ENCODE measurements at regions not wholly inside any gene's neighbourhood (a gene's known extent, or its start where the extent isn't known, plus 50 kb on each side); places are given as distances from the start of the nearest gene placed in this dataset.
"Not testable (repeated sequence)": the region's sequence is repeated elsewhere in the genome, so short reads cannot be mapped to it uniquely, and the experiment has no call there.

DNA sequence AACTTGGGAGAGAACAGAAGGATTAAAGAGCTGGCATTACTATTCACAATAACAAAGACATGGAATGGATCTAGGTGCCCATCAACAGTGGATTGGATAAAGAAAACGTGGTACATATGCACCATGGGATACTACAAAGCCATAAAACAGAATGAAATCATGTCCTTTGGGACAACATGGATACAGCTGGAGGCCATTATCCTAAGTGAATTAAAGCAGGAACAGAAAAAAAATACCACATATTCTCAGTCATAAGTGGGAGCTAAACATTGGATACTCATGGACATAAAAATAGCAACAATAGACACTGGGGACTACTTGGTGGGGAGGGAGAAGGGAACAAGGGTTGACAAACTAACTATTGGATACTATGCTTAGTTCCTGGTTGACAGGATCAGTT is 133.2 kb upstream of the ITGB1 start:
- Mint-ChIP-seq H3K27me3 (no peaks in the 10 kb centered on the region), H3K27ac (no peak overlapping the region), H3K36me3 (peaks cover 10% of the 10 kb centered on the region), H3K9me3 (peaks cover 11% of the 10 kb centered on the region), H3K4me1 (peaks cover 14% of the 10 kb centered on the region), H3K4me3 (no peak overlapping the region)
- DNase-seq = no peak

DNA sequence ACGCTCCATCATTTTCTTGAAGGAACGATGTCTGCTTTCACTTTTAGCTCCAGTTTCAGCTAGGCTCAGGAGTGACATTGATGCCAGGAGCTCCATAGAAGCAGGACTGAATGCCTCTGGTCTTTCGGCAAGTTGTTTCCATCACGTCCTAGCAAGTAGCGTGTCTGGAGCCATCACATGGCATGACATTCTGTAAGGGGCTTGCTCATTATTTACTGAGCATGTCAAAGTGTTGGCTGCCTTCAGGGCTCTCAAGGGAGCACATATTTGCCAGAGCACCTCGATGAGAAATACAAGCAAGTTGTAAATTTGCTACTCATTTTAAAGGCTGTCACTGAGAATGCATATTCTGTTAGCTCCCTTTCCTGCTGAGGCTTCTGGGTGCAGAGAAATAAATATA is 131.0 kb upstream of the ITGB1 start:
- DNase-seq = no peak
- Mint-ChIP-seq H3K27me3 (no peaks in the 10 kb centered on the region), H3K9me3 (peaks cover 4% of the 10 kb centered on the region), H3K4me1 (peaks cover 14% of the 10 kb centered on the region), H3K27ac (no peak overlapping the region), H3K36me3 (peaks cover 5% of the 10 kb centered on the region), H3K4me3 (no peak overlapping the region)

DNA sequence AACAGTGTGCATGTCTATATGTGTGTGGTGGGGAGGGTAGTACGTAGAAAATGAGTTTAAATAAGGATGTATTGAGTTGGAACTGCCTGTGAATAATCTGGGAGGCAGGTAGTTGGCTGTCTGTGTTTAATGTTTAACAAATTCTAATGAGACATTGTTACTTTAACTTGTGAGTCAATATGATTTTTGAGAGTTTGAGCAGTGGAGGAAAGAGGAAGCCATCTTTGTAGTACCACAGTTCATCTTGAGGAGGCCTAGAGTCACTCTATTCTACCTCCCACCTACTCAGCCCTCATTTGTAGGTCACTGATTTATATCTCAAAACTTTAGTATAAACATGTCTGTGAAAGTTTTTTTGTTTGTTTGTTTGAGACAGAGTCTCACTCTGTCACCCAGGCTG is 129.9 kb upstream of the ITGB1 start:
- peaks cover 14% of the 10 kb centered on the region for H3K4me1 Mint-ChIP-seq
- no peak for DNase-seq
- no peak overlapping the region for H3K27ac Mint-ChIP-seq
- peaks cover 5% of the 10 kb centered on the region for H3K36me3 Mint-ChIP-seq
- no peaks in the 10 kb centered on the region for H3K27me3 Mint-ChIP-seq
- no peak overlapping the region for H3K4me3 Mint-ChIP-seq
- H3K9me3 Mint-ChIP-seq = peaks cover 4% of the 10 kb centered on the region

DNA sequence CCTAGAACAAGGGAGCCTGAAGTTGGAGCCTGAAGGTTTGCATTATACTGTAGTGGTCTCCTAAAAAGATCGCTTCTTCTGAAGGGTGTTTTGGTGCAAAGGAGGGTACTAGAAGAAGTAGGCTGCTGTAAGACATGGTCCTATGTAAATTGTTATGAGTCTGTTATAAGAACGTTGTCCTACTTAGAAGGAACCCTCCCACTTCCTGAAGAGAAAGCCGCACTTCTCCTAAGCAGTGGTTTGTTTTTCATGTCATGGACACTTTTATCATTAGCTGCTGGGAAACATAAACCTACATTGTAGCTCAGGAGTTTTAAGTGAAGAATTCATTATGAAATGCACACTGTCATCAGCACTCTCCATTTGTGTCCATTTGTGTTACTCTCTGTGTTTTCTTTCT is 129.1 kb upstream of the ITGB1 start:
- H3K36me3 Mint-ChIP-seq = peaks cover 5% of the 10 kb centered on the region
- no peak overlapping the region for H3K4me3 Mint-ChIP-seq
- no peak overlapping the region for H3K27ac Mint-ChIP-seq
- peaks cover 10% of the 10 kb centered on the region for H3K4me1 Mint-ChIP-seq
- H3K27me3 Mint-ChIP-seq = no peaks in the 10 kb centered on the region
- H3K9me3 Mint-ChIP-seq = peaks cover 4% of the 10 kb centered on the region
- DNase-seq = no peak

DNA sequence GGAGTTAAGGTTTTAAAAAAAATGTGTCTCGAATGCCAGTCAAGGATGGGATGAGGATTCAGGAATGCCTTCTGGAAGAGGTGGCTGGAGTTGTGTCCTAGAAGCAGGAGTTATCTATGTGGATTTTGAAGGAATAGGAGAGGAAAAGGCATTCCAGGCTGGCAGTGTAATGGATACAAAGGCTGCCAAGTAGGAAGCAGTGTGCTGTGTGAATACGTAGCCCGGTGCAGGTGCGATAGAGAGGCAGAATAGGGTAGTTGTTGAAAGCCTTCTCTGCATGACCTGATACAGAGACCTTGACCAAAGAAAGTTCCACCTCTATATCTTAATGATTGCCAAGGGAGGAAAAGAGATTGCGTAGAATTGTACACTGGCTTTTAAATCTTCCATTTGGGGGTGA is 128.1 kb upstream of the ITGB1 start:
- no peak for DNase-seq
- Mint-ChIP-seq H3K27ac (no peak overlapping the region), H3K4me3 (no peak overlapping the region), H3K27me3 (peaks cover 3% of the 10 kb centered on the region), H3K36me3 (peaks cover 5% of the 10 kb centered on the region), H3K4me1 (peaks cover 10% of the 10 kb centered on the region), H3K9me3 (peaks cover 4% of the 10 kb centered on the region)

DNA sequence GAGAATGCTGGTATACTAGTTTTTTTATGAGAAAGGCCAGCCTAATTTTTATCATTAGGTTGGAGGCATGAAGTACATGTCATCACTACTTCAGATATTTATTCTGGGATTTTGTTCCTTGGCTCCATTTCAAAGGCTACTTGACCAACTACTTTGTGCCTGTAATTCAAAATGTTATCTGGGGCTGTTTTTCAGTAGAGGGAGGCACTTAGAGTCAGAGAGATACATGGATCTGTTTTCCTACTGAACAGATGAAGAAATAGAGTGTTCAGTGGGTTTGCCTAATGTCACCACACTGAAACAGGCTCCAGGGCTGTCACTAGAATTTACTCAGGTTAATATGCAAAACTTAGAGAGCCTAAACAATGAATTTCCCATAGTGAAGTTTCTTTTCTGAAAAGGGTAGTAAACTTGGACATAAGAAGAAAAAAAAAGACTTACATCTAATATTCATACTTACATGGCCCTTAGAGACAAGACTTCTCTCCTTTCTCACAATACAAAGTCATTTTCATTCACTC is 127.3 kb upstream of the ITGB1 start:
- H3K9me3 Mint-ChIP-seq = peaks cover 4% of the 10 kb centered on the region
- DNase-seq = no peak
- no peak overlapping the region for H3K27ac Mint-ChIP-seq
- peaks cover 5% of the 10 kb centered on the region for H3K36me3 Mint-ChIP-seq
- peaks cover 10% of the 10 kb centered on the region for H3K4me1 Mint-ChIP-seq
- H3K4me3 Mint-ChIP-seq = no peak overlapping the region
- H3K27me3 Mint-ChIP-seq = peaks cover 4% of the 10 kb centered on the region

DNA sequence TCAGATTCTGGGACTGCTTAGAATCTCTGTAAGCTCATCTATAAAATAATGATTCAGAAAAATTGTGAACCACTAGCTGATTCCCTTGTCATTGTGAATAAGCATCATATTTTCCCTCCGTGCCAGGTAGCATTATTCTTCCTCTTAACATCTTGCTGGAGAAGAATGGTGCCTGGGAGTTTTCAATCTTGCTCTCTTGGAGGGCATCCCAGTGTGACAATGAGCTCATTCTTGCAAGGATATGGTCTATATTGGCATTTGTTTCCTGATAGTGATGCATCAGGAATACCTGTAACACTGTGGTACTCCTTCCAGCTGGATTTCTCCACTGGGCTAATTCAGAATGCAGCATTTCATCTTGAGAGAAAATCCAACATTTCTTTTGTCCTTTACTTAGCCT is 126.4 kb upstream of the ITGB1 start:
- H3K4me3 Mint-ChIP-seq = no peak overlapping the region
- no peak overlapping the region for H3K27ac Mint-ChIP-seq
- peaks cover 4% of the 10 kb centered on the region for H3K9me3 Mint-ChIP-seq
- peaks cover 10% of the 10 kb centered on the region for H3K4me1 Mint-ChIP-seq
- peaks cover 4% of the 10 kb centered on the region for H3K27me3 Mint-ChIP-seq
- no peak for DNase-seq
- H3K36me3 Mint-ChIP-seq = peaks cover 5% of the 10 kb centered on the region

DNA sequence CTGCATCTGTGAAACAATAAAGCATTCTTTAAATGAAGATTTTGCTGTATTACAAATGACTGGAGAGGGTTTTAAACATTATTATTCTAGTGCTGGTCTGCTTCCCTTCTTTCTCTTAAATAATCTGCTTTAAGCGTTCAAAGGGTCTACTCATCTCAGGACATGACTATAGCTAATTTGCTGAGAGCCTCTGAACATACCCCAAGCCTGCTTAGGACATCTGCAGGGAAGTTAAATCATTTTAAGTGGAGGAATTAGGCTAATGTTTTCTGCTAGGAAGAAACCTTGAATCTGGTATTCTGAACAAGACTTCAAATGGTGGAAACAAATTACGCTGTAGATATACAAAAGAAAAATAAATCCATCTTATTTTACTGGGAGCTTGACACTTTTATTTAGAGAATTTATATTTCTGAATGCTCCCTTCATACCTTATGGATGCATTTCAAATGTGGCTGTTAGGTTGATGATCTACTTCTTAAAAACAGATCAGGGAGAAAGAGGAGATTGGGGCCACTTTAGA is 124.4 kb upstream of the ITGB1 start:
- Mint-ChIP-seq H3K4me1 (peaks cover 7% of the 10 kb centered on the region), H3K27me3 (peaks cover 4% of the 10 kb centered on the region), H3K9me3 (no peaks in the 10 kb centered on the region), H3K4me3 (no peak overlapping the region), H3K27ac (no peak overlapping the region), H3K36me3 (no peaks in the 10 kb centered on the region)
- DNase-seq = no peak

DNA sequence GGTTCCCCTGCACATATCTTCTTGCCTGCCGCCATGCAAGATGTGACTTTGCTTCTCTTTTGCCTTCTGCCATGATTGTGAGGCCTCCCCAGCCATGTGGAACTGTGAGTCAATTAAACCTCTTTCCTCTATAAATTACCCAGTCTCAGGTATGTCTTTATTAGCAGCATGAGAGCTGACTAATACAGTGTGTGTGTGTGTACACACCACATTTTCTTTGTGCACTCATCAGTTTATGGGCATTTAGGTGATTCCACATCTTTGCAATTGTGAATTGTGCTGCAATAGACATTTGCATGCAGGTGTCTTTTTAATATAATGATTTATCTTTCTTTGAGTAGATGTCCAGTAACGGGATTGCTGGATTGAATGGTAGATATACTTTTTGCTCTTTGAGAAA is 122.4 kb upstream of the ITGB1 start:
- H3K27me3 Mint-ChIP-seq, H3K4me1 Mint-ChIP-seq, DNase-seq, H3K4me3 Mint-ChIP-seq, H3K36me3 Mint-ChIP-seq, H3K9me3 Mint-ChIP-seq, H3K27ac Mint-ChIP-seq: not testable (repeated sequence)

DNA sequence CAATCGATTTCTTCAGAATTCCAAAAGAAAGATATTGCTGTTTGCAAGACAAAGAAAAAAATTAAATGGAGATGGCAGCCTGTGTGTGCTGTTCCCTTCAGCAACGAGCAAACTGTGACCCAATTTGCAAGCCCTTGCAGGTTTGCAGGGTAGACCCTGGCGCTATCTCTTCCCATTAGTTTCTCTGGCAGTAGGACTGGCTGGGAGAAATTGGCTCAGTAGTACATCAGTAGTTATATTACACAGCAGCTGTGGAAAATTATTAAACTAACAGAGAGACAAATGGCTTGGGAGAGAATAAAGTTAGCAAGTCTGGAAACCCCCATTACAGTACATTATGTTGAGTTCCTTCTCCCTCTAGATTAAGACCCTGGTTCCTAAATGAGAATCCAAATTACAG is 116.4 kb upstream of the ITGB1 start:
- H3K27ac Mint-ChIP-seq = no peak overlapping the region

DNA sequence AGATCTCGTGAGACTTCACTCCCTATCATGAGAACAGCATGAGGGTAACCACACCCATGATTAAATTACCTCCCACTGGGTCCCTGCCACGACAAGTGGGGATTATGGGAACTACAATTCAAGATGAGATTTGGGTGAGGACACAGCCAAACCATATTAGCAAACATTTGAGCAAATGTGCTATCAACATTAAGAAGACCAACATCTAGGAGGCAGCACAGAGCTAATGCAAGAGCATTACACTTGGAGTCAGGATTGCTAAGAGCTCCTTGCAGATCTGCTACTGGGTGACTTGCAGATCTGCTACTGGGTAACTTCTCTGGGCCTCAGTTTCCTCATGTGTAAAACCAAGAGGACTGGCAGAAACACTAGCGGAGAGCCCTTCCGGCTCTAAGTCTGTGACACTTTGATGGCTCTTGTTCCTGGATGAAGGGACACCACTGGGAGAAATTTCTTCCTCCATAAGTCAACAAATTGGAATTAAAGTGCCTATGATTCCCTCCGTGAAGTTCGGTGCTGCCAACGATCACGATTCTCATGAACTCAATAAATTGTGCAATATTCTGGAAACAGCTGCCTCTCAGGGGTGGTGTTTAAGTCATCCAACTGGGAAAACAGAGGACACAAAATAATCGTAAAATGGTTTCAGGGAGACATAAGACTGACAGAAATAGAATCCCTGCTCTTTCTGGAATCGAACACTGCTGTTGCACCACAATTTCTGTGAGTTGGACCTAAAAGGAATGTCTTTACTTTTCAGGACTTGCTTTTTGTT is 115.8 kb upstream of the ITGB1 start:
- Mint-ChIP-seq H3K4me3 (no peak overlapping the region), H3K9me3 (peaks cover 2% of the 10 kb centered on the region), H3K36me3 (no peaks in the 10 kb centered on the region), H3K27me3 (peaks cover 4% of the 10 kb centered on the region), H3K27ac (no peak overlapping the region), H3K4me1 (no peaks in the 10 kb centered on the region)
- no peak for DNase-seq

More for the DNA sequence above, 116.4 kb upstream of the ITGB1 start:
- H3K27me3 Mint-ChIP-seq = peaks cover 4% of the 10 kb centered on the region
- no peaks in the 10 kb centered on the region for H3K36me3 Mint-ChIP-seq
- H3K4me3 Mint-ChIP-seq = no peak overlapping the region
- no peak for DNase-seq
- no peaks in the 10 kb centered on the region for H3K4me1 Mint-ChIP-seq
- peaks cover under 1% of the 10 kb centered on the region for H3K9me3 Mint-ChIP-seq

DNA sequence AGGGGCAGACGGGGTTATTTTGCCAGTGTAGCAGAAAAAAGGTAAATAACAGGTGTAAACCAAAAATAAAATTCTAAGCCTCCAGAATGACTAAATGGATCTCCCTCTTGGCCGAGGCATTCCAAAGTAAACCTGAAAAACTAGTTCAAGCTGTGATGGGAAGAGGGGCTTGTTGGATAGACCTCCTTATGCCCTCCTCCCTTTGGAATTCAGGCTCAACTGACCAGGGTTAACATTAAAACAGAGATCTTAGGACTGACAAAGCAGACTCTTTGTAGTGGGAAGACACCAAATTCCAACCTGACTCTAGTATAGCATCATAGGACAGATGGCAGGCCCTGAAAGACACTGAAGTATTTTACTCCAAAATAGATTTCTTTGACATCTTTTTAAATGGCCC is 113.8 kb upstream of the ITGB1 start:
- no peak for DNase-seq
- no peak overlapping the region for H3K27ac Mint-ChIP-seq
- H3K27me3 Mint-ChIP-seq = peaks cover 4% of the 10 kb centered on the region
- H3K36me3 Mint-ChIP-seq = no peaks in the 10 kb centered on the region
- H3K4me3 Mint-ChIP-seq = no peak overlapping the region
- H3K4me1 Mint-ChIP-seq = peaks cover 4% of the 10 kb centered on the region
- peaks cover 2% of the 10 kb centered on the region for H3K9me3 Mint-ChIP-seq

DNA sequence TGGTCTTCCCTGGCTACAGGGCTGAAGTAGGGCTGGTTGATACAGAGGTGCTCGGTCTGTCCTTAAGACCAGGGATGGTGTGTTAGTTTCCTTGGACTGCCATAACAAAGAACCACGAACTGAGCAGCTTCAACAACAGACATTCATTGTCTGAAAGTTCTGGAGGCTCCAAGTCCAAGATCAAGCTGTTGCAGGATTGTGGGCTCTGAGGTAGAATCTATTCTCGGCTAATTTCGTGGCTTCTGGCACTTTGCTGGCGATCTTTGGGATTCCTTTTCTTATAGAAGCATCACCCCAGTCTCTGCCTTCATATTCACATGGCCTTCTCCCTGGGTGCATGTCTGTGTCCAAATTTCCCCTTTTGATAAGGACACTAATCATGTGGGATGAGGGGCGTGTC is 112.1 kb upstream of the ITGB1 start:
- H3K27ac Mint-ChIP-seq = no peak overlapping the region
- H3K9me3 Mint-ChIP-seq = peaks cover 2% of the 10 kb centered on the region
- no peak overlapping the region for H3K4me3 Mint-ChIP-seq
- H3K36me3 Mint-ChIP-seq = no peaks in the 10 kb centered on the region
- peaks cover 4% of the 10 kb centered on the region for H3K4me1 Mint-ChIP-seq
- H3K27me3 Mint-ChIP-seq = peaks cover 4% of the 10 kb centered on the region
- no peak for DNase-seq

DNA sequence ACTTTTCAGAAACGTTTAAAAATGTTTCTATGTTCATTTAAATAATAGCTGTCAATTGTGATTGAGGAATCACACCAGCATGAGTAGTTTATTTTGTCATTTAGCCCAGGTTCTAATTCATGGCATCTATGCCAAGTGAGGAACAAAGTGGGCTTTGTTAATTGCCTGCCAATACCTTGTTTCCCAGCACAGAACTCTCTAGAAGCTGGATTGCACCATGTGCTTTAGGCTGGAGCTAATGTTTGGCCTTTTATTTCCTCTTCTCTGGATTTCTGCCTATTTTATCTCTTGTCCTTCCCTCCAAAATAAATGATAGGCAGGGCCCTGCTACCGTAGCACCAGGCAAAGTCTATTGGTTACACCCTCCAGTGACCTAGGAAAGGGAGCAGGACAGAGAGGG is 109.9 kb upstream of the ITGB1 start:
- DNase-seq = no peak
- H3K36me3 Mint-ChIP-seq = no peaks in the 10 kb centered on the region
- H3K9me3 Mint-ChIP-seq = peaks cover 2% of the 10 kb centered on the region
- peaks cover 4% of the 10 kb centered on the region for H3K4me1 Mint-ChIP-seq
- H3K4me3 Mint-ChIP-seq = no peak overlapping the region
- no peaks in the 10 kb centered on the region for H3K27me3 Mint-ChIP-seq
- H3K27ac Mint-ChIP-seq = no peak overlapping the region

DNA sequence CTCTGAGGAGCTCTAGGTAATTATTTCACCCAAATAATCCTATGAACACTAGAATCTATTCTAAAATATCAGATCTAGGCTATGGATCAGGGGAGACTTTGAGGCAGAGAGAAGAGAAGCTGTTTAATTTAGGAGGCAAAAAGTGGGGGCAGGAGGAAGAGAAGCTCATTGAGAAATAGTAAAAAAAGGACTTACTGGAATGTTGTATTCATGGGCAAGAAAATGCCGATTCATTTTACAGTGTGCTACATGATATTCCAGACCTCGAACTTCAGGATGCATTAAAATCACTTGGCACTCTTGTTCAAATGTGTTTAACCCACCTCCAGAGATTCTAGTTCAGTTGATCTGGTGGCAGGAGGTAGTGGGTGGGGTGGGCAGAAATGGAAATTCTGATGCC is 109.5 kb upstream of the ITGB1 start:
- H3K9me3 Mint-ChIP-seq = peaks cover 2% of the 10 kb centered on the region
- H3K36me3 Mint-ChIP-seq = no peaks in the 10 kb centered on the region
- no peak for DNase-seq
- H3K27me3 Mint-ChIP-seq = no peaks in the 10 kb centered on the region
- peaks cover 4% of the 10 kb centered on the region for H3K4me1 Mint-ChIP-seq
- H3K4me3 Mint-ChIP-seq = no peak overlapping the region
- H3K27ac Mint-ChIP-seq = no peak overlapping the region
